ENCODE measurements at regions not wholly inside any gene's neighbourhood (a gene's known extent, or its start where the extent isn't known, plus 50 kb on each side); places are given as distances from the start of the nearest gene placed in this dataset.

DNA sequence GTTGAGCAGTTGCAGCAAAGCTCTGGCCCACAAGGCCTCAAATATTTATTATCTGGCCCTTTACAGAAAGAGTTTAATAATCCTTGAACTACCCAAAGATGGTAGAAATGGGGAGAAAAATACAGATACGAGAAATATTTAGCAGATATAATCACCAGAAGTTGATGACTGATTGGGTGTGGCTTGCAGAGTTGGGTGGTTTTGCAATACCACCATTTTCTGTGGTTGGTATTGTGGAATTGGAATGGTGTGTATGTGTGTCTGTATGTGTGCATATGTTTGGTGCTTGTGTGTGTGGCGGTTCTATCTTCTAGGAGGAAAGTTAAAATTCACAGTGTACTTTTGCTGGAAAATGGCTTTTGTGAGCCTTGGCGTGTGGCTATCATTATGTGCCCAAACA is 85.4 kb upstream of the MANSC4 start:
- TF ChIP-seq, protein P1, sequence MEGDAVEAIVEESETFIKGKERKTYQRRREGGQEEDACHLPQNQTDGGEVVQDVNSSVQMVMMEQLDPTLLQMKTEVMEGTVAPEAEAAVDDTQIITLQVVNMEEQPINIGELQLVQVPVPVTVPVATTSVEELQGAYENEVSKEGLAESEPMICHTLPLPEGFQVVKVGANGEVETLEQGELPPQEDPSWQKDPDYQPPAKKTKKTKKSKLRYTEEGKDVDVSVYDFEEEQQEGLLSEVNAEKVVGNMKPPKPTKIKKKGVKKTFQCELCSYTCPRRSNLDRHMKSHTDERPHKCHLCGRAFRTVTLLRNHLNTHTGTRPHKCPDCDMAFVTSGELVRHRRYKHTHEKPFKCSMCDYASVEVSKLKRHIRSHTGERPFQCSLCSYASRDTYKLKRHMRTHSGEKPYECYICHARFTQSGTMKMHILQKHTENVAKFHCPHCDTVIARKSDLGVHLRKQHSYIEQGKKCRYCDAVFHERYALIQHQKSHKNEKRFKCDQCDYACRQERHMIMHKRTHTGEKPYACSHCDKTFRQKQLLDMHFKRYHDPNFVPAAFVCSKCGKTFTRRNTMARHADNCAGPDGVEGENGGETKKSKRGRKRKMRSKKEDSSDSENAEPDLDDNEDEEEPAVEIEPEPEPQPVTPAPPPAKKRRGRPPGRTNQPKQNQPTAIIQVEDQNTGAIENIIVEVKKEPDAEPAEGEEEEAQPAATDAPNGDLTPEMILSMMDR (IDR thresholded peaks at IDR 0.05): no peak
- TF ChIP-seq POLR2AphosphoS5 (IDR thresholded peaks at IDR 0.05) (no peak), POLR2A (IDR thresholded peaks at IDR 0.05) (no peak)

Measured in prostate gland (tissue), 2 donors.